PC-3 (cell line): ENCODE measurements at regions not wholly inside any gene's neighbourhood (a gene's known extent, or its start where the extent isn't known, plus 50 kb on each side); places are given as distances from the start of the nearest gene placed in this dataset.

ENCODE experiments used
- ATAC-seq: fragments of 200-7000 bp; cut with Tn5 transposase; 2 replicates; pipeline ENCODE4 v1.9.1; 2020; ENCODE audit warnings: mild to moderate bottlenecking, moderate library complexity
- BruUV-seq: library from RNA; stranded (reverse); fragments of 400-500 nt; replicated peaks from 2 replicates; lab custom pipeline; 2021; lab: Mats Ljungman, UMichigan
- CTCF ChIA-PET: fragments of 300-600 bp; sonication (Branson Sonifier 250); formaldehyde crosslinking; loops from one replicate; lab custom pipeline; 2022; ENCODE audit warnings: antibody characterized with exemption; lab: Charles Lee
- POLR2A ChIA-PET: fragments of 300-600 bp; sonication (Branson Sonifier 250); formaldehyde crosslinking; loops from one replicate; lab custom pipeline; 2022; ENCODE audit warnings: antibody characterized with exemption; ENCODE audit not compliant: unreplicated experiment; lab: Charles Lee
- DNase-seq: peaks from one replicate; pipeline ENCODE4 v3.0.0-alpha.2; 2015
- H2AFZ ChIP-seq: fragments of 300-600 bp; sonication (generic); 2 replicates; pipeline ENCODE4 v1.6.0; 2016; ENCODE audit warnings: antibody characterized with exemption, low read length
- H3F3A ChIP-seq: fragments of 300-600 bp; sonication (generic); one replicate; pipeline ENCODE4 v1.6.0; 2017; ENCODE audit warnings: antibody characterized with exemption, low read length, control low read depth, mild to moderate bottlenecking; ENCODE audit not compliant: unreplicated experiment
- H3K27ac ChIP-seq: fragments of 300-600 bp; sonication (generic); 2 replicates; pipeline ENCODE4 v1.5.1; 2016; ENCODE audit warnings: mild to moderate bottlenecking, low read length
- H3K27me3 ChIP-seq: fragments of 300-600 bp; sonication (generic); 2 replicates; pipeline ENCODE4 v1.6.1; 2016; ENCODE audit warnings: low read length, mixed read lengths
- H3K36me3 ChIP-seq: fragments of 300-600 bp; sonication (generic); 2 replicates; pipeline ENCODE4 v1.6.1; 2016; ENCODE audit warnings: low read depth, mixed run types, low read length, mixed read lengths
- H3K4me1 ChIP-seq: fragments of 300-600 bp; sonication (generic); 2 replicates; pipeline ENCODE4 v1.5.1; 2016; ENCODE audit warnings: low read length; ENCODE audit not compliant: insufficient read depth
- H3K4me2 ChIP-seq: fragments of 300-600 bp; sonication (generic); 2 replicates; pipeline ENCODE4 v1.6.0; 2016; ENCODE audit warnings: low read length
- H3K4me3 ChIP-seq: fragments of 300-600 bp; sonication (generic); 2 replicates; pipeline ENCODE4 v1.5.1; 2016; ENCODE audit warnings: mild to moderate bottlenecking, low read length, mixed read lengths
- H3K79me2 ChIP-seq: fragments of 300-600 bp; sonication (generic); 2 replicates; pipeline ENCODE4 v1.6.1; 2017; ENCODE audit warnings: low read length, mixed read lengths
- H3K9ac ChIP-seq: fragments of 300-600 bp; sonication (generic); 2 replicates; pipeline ENCODE4 v1.6.0; 2016; ENCODE audit warnings: mild to moderate bottlenecking, low read length
- H3K9me2 ChIP-seq: fragments of 300-600 bp; sonication (generic); replicated peaks from 2 replicates; pipeline ENCODE4 v1.6.1; 2016; ENCODE audit warnings: mixed run types, low read length, mixed read lengths
- H3K9me3 ChIP-seq: fragments of 300-600 bp; sonication (generic); 2 replicates; pipeline ENCODE4 v1.6.1; 2016; ENCODE audit warnings: low read length, mixed read lengths
- H4K20me1 ChIP-seq: fragments of 300-600 bp; sonication (generic); 2 replicates; pipeline ENCODE4 v1.6.1; 2016; ENCODE audit warnings: low read length, mixed read lengths
- CTCF ChIP-seq: fragments of 300-600 bp; sonication (generic); conservative IDR thresholded peaks from 2 replicates; pipeline ENCODE4 v1.5.1; 2017; ENCODE audit warnings: antibody characterized with exemption, low read depth, mild to moderate bottlenecking, low read length
- EZH2 ChIP-seq: fragments of 300-600 bp; sonication (generic); IDR thresholded peaks from one replicate; pipeline ENCODE4 v1.6.1; 2017; ENCODE audit warnings: antibody characterized with exemption, mild to moderate bottlenecking, low read length; ENCODE audit not compliant: unreplicated experiment
- EZH2phosphoT487 ChIP-seq: fragments of 300-600 bp; sonication (generic); IDR thresholded peaks from 2 replicates; pipeline ENCODE4 v1.6.1; 2018; ENCODE audit warnings: mild to moderate bottlenecking, antibody characterized with exemption, low read length, borderline replicate concordance
- intact Hi-C: fragments of 100-400 bp; cut with micrococcal nuclease; formaldehyde crosslinking; loops from 2 replicates; pipeline ENCODE4 v1.9.0; 2023

GRCh38 chr5:155684417-155684816, 642.5 kb upstream of the SGCD start:
- H3K27ac ChIP-seq: no peak overlapping the region
- CTCF ChIA-PET: no interaction called here
- POLR2A ChIA-PET: no interaction called here
- H3K9ac ChIP-seq: no peak overlapping the region
- H3K27me3 ChIP-seq: no peaks in the 10 kb centered on the region
- intact Hi-C loops: no loop called here
- H3F3A ChIP-seq: no peaks in the 10 kb centered on the region
- no peaks in the 10 kb centered on the region for H3K4me1 ChIP-seq
- H3K9me2 ChIP-seq: no peaks in the 10 kb centered on the region
- TF ChIP-seq EZH2phosphoT487 (no peak), CTCF (no peak), EZH2 (no peak)
- no peak overlapping the region for H3K4me2 ChIP-seq
- H3K4me3 ChIP-seq: no peak overlapping the region
- no peaks in the 10 kb centered on the region for H3K9me3 ChIP-seq
- no TSS peak for BruUV-seq
- ATAC-seq (no peak), DNase-seq (no peak)
- no peaks in the 10 kb centered on the region for H3K36me3 ChIP-seq
- H4K20me1 ChIP-seq: no peaks in the 10 kb centered on the region
- no peaks in the 10 kb centered on the region for H3K79me2 ChIP-seq
- H2AFZ ChIP-seq: no peak overlapping the region

- no peaks in the 10 kb centered on the region for H3K79me2 ChIP-seq
- H3K9me2 ChIP-seq: no peaks in the 10 kb centered on the region
- H3K27ac ChIP-seq: no peak overlapping the region
- no peaks in the 10 kb centered on the region for H4K20me1 ChIP-seq
- no peak overlapping the region for H2AFZ ChIP-seq
- POLR2A ChIA-PET: no interaction called here
- H3K4me1 ChIP-seq: no peaks in the 10 kb centered on the region
- no peaks in the 10 kb centered on the region for H3F3A ChIP-seq
- CTCF ChIA-PET: no interaction called here
- no peak overlapping the region for H3K4me3 ChIP-seq
- H3K27me3 ChIP-seq: no peaks in the 10 kb centered on the region
- H3K36me3 ChIP-seq: no peaks in the 10 kb centered on the region
- BruUV-seq: no TSS peak
- intact Hi-C loops: no loop called here
- TF ChIP-seq EZH2 (no peak), EZH2phosphoT487 (no peak), CTCF (no peak)
- no peaks in the 10 kb centered on the region for H3K9me3 ChIP-seq
- H3K4me2 ChIP-seq: no peak overlapping the region
- no peak for ATAC-seq
- DNase-seq: no peak
- no peak overlapping the region for H3K9ac ChIP-seq
Observed at GRCh38 chr5:155686131-155686530, 640.8 kb upstream of the SGCD start.

- Histone ChIP-seq H3K79me2 (no peaks in the 10 kb centered on the region), H4K20me1 (no peaks in the 10 kb centered on the region), H3K9ac (no peak overlapping the region), H2AFZ (no peak overlapping the region), H3K27me3 (no peaks in the 10 kb centered on the region), H3K4me2 (no peak overlapping the region), H3K4me3 (no peak overlapping the region), H3F3A (no peaks in the 10 kb centered on the region), H3K9me2 (no peaks in the 10 kb centered on the region), H3K9me3 (no peaks in the 10 kb centered on the region), H3K27ac (no peak overlapping the region), H3K36me3 (no peaks in the 10 kb centered on the region), H3K4me1 (no peaks in the 10 kb centered on the region)
- ATAC-seq (no peak), DNase-seq (no peak)
- CTCF ChIA-PET: no interaction called here
- intact Hi-C loops: no loop called here
- POLR2A ChIA-PET: no interaction called here
- no peak for TF ChIP-seq EZH2
- TF ChIP-seq EZH2phosphoT487: no peak
- no peak for TF ChIP-seq CTCF
- BruUV-seq: no TSS peak
Observed at GRCh38 chr5:155689406-155689805, 637.6 kb upstream of the SGCD start.
